ENCODE measurements at regions not wholly inside any gene's neighbourhood (a gene's known extent, or its start where the extent isn't known, plus 50 kb on each side); places are given as distances from the start of the nearest gene placed in this dataset.

- intact Hi-C loops (cut with DNase I) = no loop called here
- H3K9me3 ChIP-seq = no peaks in the 10 kb centered on the region
- no peaks in the 10 kb centered on the region for H3K27me3 ChIP-seq
- no peak for DNase-seq
- no peak overlapping the region for H3K27ac ChIP-seq
- no peak overlapping the region for H3K4me3 ChIP-seq
- no peak for ATAC-seq
- TF ChIP-seq POLR2A (IDR thresholded peaks at IDR 0.05) = no peak
- TF ChIP-seq, protein P1, sequence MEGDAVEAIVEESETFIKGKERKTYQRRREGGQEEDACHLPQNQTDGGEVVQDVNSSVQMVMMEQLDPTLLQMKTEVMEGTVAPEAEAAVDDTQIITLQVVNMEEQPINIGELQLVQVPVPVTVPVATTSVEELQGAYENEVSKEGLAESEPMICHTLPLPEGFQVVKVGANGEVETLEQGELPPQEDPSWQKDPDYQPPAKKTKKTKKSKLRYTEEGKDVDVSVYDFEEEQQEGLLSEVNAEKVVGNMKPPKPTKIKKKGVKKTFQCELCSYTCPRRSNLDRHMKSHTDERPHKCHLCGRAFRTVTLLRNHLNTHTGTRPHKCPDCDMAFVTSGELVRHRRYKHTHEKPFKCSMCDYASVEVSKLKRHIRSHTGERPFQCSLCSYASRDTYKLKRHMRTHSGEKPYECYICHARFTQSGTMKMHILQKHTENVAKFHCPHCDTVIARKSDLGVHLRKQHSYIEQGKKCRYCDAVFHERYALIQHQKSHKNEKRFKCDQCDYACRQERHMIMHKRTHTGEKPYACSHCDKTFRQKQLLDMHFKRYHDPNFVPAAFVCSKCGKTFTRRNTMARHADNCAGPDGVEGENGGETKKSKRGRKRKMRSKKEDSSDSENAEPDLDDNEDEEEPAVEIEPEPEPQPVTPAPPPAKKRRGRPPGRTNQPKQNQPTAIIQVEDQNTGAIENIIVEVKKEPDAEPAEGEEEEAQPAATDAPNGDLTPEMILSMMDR (IDR thresholded peaks at IDR 0.05) = no peak
- no peaks in the 10 kb centered on the region for H3K4me1 ChIP-seq
- WGBS, 2 donors = 87 to 93% methylated on average over 6 to 8 of the region's 8 CpGs
- no peaks in the 10 kb centered on the region for H3K36me3 ChIP-seq (replicated peaks in 1 of 2; ENCODE audit: insufficient read depth in 1 of 2, low read depth in 2 of 2)
Measured at GRCh38 chr11:119783466-119784400, 54.7 kb upstream of the NECTIN1 start.

GRCh38 chr11:119782739-119783072 is 53.7 kb upstream of the NECTIN1 start:
- Histone ChIP-seq H3K4me3 (no peak overlapping the region), H3K36me3 (replicated peaks in 1 of 2; ENCODE audit: insufficient read depth in 1 of 2, low read depth in 2 of 2) (no peaks in the 10 kb centered on the region), H3K27ac (no peak overlapping the region), H3K27me3 (no peaks in the 10 kb centered on the region), H3K4me1 (no peaks in the 10 kb centered on the region), H3K9me3 (no peaks in the 10 kb centered on the region)
- intact Hi-C loops (cut with DNase I) = no loop called here
- ATAC-seq (no peak), DNase-seq (no peak)
- no peak for TF ChIP-seq POLR2A (IDR thresholded peaks at IDR 0.05)
- TF ChIP-seq, protein P1 (IDR thresholded peaks at IDR 0.05) = no peak
- 64 to 71% methylated on average over 6 of the region's 6 CpGs for WGBS, 2 donors

GRCh38 chr11:119782006-119782738 is 53.2 kb upstream of the NECTIN1 start:
- DNase-seq = no peak
- Histone ChIP-seq H3K4me1 (no peaks in the 10 kb centered on the region), H3K27ac (no peak overlapping the region), H3K36me3 (replicated peaks in 1 of 2; ENCODE audit: insufficient read depth in 1 of 2, low read depth in 2 of 2) (no peaks in the 10 kb centered on the region), H3K9me3 (no peaks in the 10 kb centered on the region), H3K4me3 (no peak overlapping the region), H3K27me3 (no peaks in the 10 kb centered on the region)
- no peak for ATAC-seq
- intact Hi-C loops (cut with DNase I) = no loop called here
- TF ChIP-seq, protein P1 (IDR thresholded peaks at IDR 0.05) = no peak
- no peak for TF ChIP-seq POLR2A (IDR thresholded peaks at IDR 0.05)
- WGBS, 2 donors = 71 to 73% methylated on average over 17 to 19 of the region's 19 CpGs

- no peak for TF ChIP-seq POLR2A (IDR thresholded peaks at IDR 0.05)
- TF ChIP-seq, protein P1 (IDR thresholded peaks at IDR 0.05) = no peak
- H3K27me3 ChIP-seq = no peaks in the 10 kb centered on the region
- intact Hi-C loops (cut with DNase I) = no loop called here
- 46 to 65% methylated on average over 2 of the region's 2 CpGs for WGBS, 2 donors
- H3K4me3 ChIP-seq = no peak overlapping the region
- ATAC-seq (no peak), DNase-seq (no peak)
- no peaks in the 10 kb centered on the region for H3K36me3 ChIP-seq (replicated peaks in 1 of 2; ENCODE audit: insufficient read depth in 1 of 2, low read depth in 2 of 2)
- peaks cover 12% of the 10 kb centered on the region for H3K4me1 ChIP-seq
- no peaks in the 10 kb centered on the region for H3K9me3 ChIP-seq
- no peak overlapping the region for H3K27ac ChIP-seq
Measured at GRCh38 chr11:119780222-119780953, 51.4 kb upstream of the NECTIN1 start.
